GM12865 (cell line): ENCODE measurements at regions not wholly inside any gene's neighbourhood (a gene's known extent, or its start where the extent isn't known, plus 50 kb on each side); places are given as distances from the start of the nearest gene placed in this dataset.
"Not testable (repeated sequence)": the region's sequence is repeated elsewhere in the genome, so short reads cannot be mapped to it uniquely, and the experiment has no call there.

Experiments
- DNase-seq: peaks from one replicate; pipeline ENCODE4 v3.0.0; 2010; ENCODE audit warnings: low read depth
- H3K4me3 ChIP-seq: 2 replicates; pipeline ENCODE4 v1.5.1; 2011; ENCODE audit warnings: mild to moderate bottlenecking, low read depth, low read length, control low read depth
- TF ChIP-seq, protein P1 (sequence below): IDR thresholded peaks from 2 replicates; pipeline ENCODE4 v1.5.1; 2011; ENCODE audit warnings: low read length, control low read depth, low read depth, inconsistent platforms; ENCODE audit not compliant: insufficient read depth; ENCODE audit errors: missing control alignments

DNA sequence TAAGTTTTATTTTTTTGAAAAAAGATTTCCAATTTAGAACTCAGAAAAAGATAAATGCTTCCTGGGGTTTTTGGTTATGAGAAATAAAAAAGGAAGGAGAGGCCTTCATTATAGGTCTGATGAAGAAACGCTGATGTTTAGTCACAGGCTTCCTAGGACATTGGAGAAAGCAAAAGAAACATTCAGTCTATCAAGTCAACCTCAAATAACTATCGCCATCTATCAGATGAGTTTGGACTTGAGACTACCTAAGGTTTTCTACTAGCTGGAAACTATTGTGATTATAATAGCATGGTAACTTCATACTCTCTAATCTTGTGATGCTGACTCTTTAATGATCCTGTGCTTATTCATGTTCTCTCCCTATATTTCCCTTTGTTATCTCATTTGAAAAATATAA is 171.3 kb downstream of the TPBG start:
- TF ChIP-seq, protein P1, sequence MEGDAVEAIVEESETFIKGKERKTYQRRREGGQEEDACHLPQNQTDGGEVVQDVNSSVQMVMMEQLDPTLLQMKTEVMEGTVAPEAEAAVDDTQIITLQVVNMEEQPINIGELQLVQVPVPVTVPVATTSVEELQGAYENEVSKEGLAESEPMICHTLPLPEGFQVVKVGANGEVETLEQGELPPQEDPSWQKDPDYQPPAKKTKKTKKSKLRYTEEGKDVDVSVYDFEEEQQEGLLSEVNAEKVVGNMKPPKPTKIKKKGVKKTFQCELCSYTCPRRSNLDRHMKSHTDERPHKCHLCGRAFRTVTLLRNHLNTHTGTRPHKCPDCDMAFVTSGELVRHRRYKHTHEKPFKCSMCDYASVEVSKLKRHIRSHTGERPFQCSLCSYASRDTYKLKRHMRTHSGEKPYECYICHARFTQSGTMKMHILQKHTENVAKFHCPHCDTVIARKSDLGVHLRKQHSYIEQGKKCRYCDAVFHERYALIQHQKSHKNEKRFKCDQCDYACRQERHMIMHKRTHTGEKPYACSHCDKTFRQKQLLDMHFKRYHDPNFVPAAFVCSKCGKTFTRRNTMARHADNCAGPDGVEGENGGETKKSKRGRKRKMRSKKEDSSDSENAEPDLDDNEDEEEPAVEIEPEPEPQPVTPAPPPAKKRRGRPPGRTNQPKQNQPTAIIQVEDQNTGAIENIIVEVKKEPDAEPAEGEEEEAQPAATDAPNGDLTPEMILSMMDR = no peak
- DNase-seq = no peak
- H3K4me3 ChIP-seq = no peak overlapping the region

DNA sequence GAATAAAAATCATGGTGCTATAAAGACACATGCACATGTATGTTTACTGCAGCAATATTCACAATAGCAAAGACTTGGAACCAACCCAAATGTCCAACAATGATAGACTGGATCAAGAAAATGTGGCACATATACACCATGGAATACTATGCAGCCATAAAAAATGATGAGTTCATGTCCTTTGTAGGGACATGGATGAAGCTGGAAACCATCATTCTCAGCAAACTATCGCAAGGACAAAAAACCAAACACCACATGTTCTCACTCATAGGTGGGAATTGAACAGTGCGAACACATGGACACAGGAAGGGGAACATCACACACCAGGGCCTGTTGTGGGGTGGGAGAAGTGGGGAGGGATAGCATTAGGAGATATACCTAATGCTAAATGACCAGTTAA is 185.9 kb downstream of the TPBG start:
- not testable (repeated sequence) for DNase-seq, H3K4me3 ChIP-seq

DNA sequence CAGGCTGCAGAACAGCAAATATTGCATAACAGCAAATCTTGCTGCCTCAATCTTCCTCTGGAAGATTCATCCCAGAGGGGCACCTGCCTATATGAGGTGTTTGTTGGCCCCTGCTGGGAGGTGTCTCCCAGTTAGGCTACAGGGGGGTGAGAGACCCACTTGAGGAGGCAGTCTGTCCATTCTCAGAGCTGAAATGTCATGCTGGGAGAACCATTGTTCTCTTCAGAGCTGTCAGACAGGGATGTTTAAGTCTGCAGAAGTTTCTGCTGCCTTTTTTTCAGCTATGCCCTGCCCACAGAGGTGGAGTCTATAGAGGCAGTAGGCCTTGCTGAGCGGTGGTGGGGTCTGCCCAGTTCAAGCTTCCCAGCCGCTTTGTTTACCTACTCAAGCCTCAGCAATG is 187.7 kb downstream of the TPBG start:
- DNase-seq, H3K4me3 ChIP-seq: not testable (repeated sequence)

DNA sequence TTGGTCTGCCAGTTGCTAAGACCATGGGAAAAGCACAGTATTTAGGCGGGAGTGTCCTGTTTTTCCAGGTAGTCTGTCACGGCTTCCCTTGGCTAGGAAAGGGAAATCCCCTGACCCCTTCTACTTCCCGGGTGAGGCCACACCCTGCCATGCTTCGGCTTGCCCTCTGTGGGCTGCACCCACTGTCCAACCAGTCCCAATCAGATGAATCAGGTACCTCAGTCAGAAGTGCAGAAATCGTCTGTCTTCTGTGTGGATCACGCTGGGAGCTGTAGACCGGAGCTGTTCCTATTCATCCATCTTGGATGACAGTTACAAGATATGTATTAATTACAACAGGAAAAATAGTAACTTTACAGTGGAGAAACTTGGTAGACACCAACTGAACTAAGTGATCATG is 188.2 kb downstream of the TPBG start:
- TF ChIP-seq, protein P1 = no peak
- no peak overlapping the region for H3K4me3 ChIP-seq
- DNase-seq = no peak

DNA sequence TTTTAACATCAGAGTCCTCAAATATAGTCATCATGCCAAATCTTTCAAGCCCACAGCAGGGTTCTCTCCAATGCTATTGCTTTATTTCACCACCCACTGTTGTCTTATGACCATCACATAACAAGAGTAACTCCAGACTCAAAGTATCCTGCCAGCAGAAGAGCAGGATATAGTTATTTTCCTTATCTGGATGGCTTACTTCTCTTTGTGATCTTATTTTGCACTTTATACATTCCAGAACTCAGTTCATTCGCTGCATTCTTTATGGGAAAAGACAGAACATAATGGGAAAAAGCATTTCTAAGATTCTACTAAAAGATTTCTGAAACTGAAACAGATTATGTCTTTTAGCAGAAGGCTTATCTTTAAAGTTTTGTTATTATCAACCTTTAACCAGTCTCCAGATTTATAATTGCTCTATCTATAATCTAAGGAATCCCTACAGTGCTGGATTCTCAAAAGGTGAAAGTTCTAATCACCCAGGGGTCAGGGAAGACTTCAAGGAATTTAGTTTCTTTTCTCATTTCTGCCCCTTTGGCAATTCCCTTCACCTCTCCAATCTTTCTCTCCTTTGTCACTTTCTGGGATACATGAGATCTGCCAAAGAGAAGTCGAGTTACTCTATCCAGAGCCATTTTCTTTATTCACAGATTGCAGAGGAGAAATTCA is 190.4 kb downstream of the TPBG start:
- TF ChIP-seq, protein P1 = no peak
- no peak overlapping the region for H3K4me3 ChIP-seq
- no peak for DNase-seq

DNA sequence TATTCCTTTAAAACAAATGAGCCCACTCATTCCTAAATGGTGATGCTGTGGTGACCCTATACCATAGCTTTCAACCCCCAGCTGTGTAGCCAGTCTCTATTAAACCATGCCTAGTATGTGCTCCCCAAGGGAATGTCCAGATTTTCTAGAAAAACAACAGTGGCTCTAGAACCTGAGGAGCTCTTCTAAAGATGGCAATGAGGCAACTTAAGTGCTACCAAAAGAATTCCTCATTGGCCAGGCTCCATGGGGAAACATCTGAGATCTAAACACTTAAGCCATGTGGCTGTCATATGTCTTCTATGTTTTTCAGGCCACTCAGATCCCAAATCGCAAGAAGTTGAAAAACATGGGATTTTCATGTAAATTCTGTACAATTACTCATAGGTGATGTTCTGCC is 191.0 kb downstream of the TPBG start:
- TF ChIP-seq, protein P1 = no peak
- no peak for DNase-seq
- H3K4me3 ChIP-seq = no peak overlapping the region

DNA sequence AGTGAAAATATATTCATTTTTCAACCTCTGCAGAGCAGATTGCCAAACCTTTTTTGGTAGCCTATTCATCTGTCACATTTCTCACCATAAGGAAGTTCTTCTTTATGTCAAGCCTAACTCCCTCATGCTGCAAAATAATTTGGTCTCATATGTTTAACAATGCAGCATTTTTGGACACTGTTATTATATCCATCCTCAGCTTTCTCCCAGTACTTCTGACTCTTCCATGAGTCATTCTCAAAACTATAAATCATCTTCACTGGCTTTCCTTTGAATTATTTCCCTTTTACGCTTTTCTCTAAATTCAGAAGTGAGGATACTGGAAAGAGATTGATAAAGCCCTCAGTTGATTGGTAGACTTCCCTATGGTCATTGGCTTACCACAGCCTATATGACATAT is 192.2 kb downstream of the TPBG start:
- TF ChIP-seq, protein P1 = no peak
- no peak overlapping the region for H3K4me3 ChIP-seq
- no peak for DNase-seq

DNA sequence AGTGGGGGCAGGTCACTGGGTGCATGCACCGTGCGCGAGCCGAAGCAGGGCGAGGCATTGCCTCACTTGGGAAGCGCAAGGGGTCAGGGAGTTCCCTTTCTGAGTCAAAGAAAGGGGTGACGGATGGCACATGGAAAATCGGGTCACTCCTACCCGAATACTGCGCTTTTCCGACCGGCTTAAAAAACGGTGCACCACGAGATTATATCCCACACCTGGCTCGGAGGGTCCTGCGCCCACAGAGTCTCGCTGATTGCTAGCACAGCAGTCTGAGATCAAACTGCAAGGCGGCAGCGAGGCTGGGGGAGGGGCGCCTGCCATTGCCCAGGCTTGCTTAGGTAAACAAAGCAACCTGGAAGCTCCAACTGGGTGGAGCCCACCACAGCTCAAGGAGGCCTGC is 194.9 kb downstream of the TPBG start:
- DNase-seq, H3K4me3 ChIP-seq: not testable (repeated sequence)

DNA sequence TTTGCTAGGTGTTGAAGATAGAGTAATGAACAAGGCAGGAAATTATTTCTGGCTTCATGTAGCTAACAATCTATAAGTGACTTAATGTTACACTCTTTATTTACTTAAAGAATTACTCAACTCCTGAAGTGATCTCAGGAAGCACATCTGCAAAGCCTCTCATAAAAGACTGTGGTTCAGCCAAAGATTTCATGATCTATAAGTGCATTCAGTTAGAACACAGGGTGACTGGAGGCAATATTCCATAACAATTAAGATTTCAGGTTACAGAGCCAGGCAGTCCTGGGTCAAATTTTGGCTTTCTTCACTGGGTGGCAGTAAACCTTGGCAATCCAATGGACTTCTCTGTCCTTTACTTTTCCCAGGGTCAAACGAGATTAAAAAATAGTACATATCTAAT is 204.0 kb downstream of the TPBG start:
- DNase-seq = no peak
- TF ChIP-seq, protein P1 = no peak
- H3K4me3 ChIP-seq = no peak overlapping the region
